Endothelial cell of umbilical vein (primary cell): ENCODE measurements at regions not wholly inside any gene's neighbourhood (a gene's known extent, or its start where the extent isn't known, plus 50 kb on each side); places are given as distances from the start of the nearest gene placed in this dataset.

Source experiments
- BruUV-seq: library from RNA; stranded (reverse); fragments of 400-500 nt; replicated peaks from 2 replicates; lab custom pipeline; 2021; lab: Mats Ljungman, UMichigan
- CTCF ChIA-PET: fragments of 300-600, 350-600 bp; sonication (Branson Sonifier 250); formaldehyde crosslinking; loops from one replicate; lab custom pipeline; 2021; ENCODE audit warnings: antibody characterized with exemption, inconsistent platforms; lab: Charles Lee
- POLR2A ChIA-PET: fragments of 300-600, 350-600 bp; sonication (Branson Sonifier 250); formaldehyde crosslinking; loops from one replicate; lab custom pipeline; 2021; ENCODE audit warnings: antibody characterized with exemption, inconsistent platforms; lab: Charles Lee
- DNase-seq: peaks from one replicate; pipeline ENCODE4 v3.0.0-alpha.2; 2011; ENCODE audit warnings: low read depth, low spot score
- FAIRE-seq: peaks from 2 replicates; lab custom pipeline; 2011; peaks lifted over from hg19 to GRCh38; lab: Jason Lieb, UNC
- H2AFZ ChIP-seq: 2 replicates; pipeline ENCODE4 v1.6.0; 2012; ENCODE audit warnings: low read depth, low read length, control low read depth, inconsistent platforms
- H3K27ac ChIP-seq: 2 replicates; pipeline ENCODE4 v1.5.1; 2011; ENCODE audit warnings: low read depth, mild to moderate bottlenecking, control low read depth, low read length, moderate library complexity; ENCODE audit not compliant: insufficient read depth
- H3K27me3 ChIP-seq, 2 experiments: 2 replicates each; pipeline versions ENCODE4 v1.6.0 to v1.6.1; 2011; ENCODE audit warnings: low read length in 2 of 2, mixed read lengths in 1 of 2; ENCODE audit not compliant: control insufficient read depth in 2 of 2, insufficient read depth in 2 of 2
- H3K36me3 ChIP-seq, 2 experiments: 2 replicates in 1 of 2; 3 replicates in 1 of 2; pipeline ENCODE4 v1.5.1; 2011; ENCODE audit warnings: low read length in 2 of 2, mild to moderate bottlenecking in 1 of 2, moderate library complexity in 1 of 2; ENCODE audit not compliant: control insufficient read depth in 2 of 2, insufficient read depth in 2 of 2; ENCODE audit errors: extremely low read depth in 1 of 2
- H3K4me1 ChIP-seq: 3 replicates; pipeline ENCODE4 v1.5.1; 2011; ENCODE audit warnings: mild to moderate bottlenecking, low read length; ENCODE audit not compliant: control insufficient read depth, insufficient read depth; ENCODE audit errors: extremely low read depth
- H3K4me2 ChIP-seq: 2 replicates; pipeline ENCODE4 v1.6.1; 2011; ENCODE audit warnings: low read length, control low read depth, mixed read lengths; ENCODE audit not compliant: insufficient read depth
- H3K4me3 ChIP-seq, 3 experiments: fragments of 200-600 bp in 1 of 3; sonication (generic), shearing (Covaris generic) in 1 of 3; replicated peaks in 1 of 3; 2 replicates each; pipeline ENCODE4 v1.5.1; 2011 to 2016; ENCODE audit warnings: control low read depth in 3 of 3, low read length in 3 of 3, mild to moderate bottlenecking in 2 of 3, inconsistent platforms in 1 of 3, low read depth in 1 of 3, moderate library complexity in 1 of 3; ENCODE audit not compliant: insufficient read depth in 1 of 3
- H3K79me2 ChIP-seq: 2 replicates; pipeline ENCODE4 v1.6.0; 2012; ENCODE audit warnings: low read length, inconsistent platforms; ENCODE audit not compliant: control insufficient read depth, insufficient read depth
- H3K9ac ChIP-seq: replicated peaks from 2 replicates; pipeline ENCODE3; 2011; ENCODE audit warnings: low read length, control low read depth; ENCODE audit not compliant: insufficient read depth; ENCODE audit errors: extremely low read depth
- H3K9me1 ChIP-seq: replicated peaks from 3 replicates; pipeline ENCODE4 v1.6.0; 2011; ENCODE audit warnings: mild to moderate bottlenecking, low read length; ENCODE audit not compliant: control insufficient read depth, insufficient read depth; ENCODE audit errors: extremely low read depth
- H3K9me3 ChIP-seq: replicated peaks from 2 replicates; pipeline ENCODE4 v1.5.1; 2012; ENCODE audit warnings: low read length, inconsistent platforms; ENCODE audit not compliant: control insufficient read depth, insufficient read depth
- H4K20me1 ChIP-seq: replicated peaks from 2 replicates; pipeline ENCODE3; 2011; ENCODE audit warnings: mild to moderate bottlenecking, low read length; ENCODE audit not compliant: control insufficient read depth, insufficient read depth; ENCODE audit errors: extremely low read depth
- CTCF ChIP-seq, 2 donors: IDR thresholded peaks; 1 replicate in 1 of 2; 2 replicates in 1 of 2; pipeline ENCODE4 v1.5.1; 2011; ENCODE audit warnings: low read length in 2 of 2, mild to moderate bottlenecking in 2 of 2, moderate library complexity in 2 of 2, control low read depth in 1 of 2, inconsistent platforms in 1 of 2, low read depth in 1 of 2; ENCODE audit not compliant: insufficient read depth in 1 of 2; ENCODE audit errors: extremely low read depth in 1 of 2
- EZH2 ChIP-seq: IDR thresholded peaks from 2 replicates; pipeline ENCODE4 v1.6.1; 2012; ENCODE audit warnings: borderline replicate concordance, low read depth, mild to moderate bottlenecking, moderate library complexity, low read length, inconsistent platforms; ENCODE audit not compliant: severe bottlenecking
- FOS ChIP-seq: IDR thresholded peaks from 2 replicates; pipeline ENCODE4 v1.6.1; 2011; ENCODE audit warnings: mild to moderate bottlenecking, low read length, moderate library complexity, borderline replicate concordance; ENCODE audit not compliant: insufficient read depth
- GATA2 ChIP-seq: IDR thresholded peaks from 2 replicates; pipeline ENCODE4 v1.7.0; 2011; ENCODE audit warnings: low read depth, mild to moderate bottlenecking, moderate library complexity, mixed read lengths, low read length; ENCODE audit not compliant: insufficient read length, insufficient read depth
- JUN ChIP-seq: IDR thresholded peaks from 2 replicates; pipeline ENCODE4 v1.6.1; 2011; ENCODE audit warnings: borderline replicate concordance, low read depth; ENCODE audit not compliant: insufficient read length, insufficient read depth
- MAX ChIP-seq: IDR thresholded peaks from 2 replicates; pipeline ENCODE4 v1.6.1; 2011; ENCODE audit not compliant: insufficient read depth, insufficient read length
- MYC ChIP-seq: IDR thresholded peaks from one replicate; pipeline ENCODE4 v1.6.1; 2011; ENCODE audit warnings: mild to moderate bottlenecking, low read depth, low read length
- POLR2A ChIP-seq: IDR thresholded peaks from 2 replicates; pipeline ENCODE4 v1.6.1; 2012; ENCODE audit warnings: low read depth, mild to moderate bottlenecking, control low read depth, low read length
- POLR2AphosphoS5 ChIP-seq: IDR thresholded peaks from 2 replicates; pipeline ENCODE4 v1.6.1; 2012; ENCODE audit warnings: low read depth, mild to moderate bottlenecking, control low read depth, low read length, moderate library complexity; ENCODE audit not compliant: insufficient read depth
- dilution Hi-C: fragments of 300-500 bp; cut with MboI; formaldehyde crosslinking; loops from one replicate; pipeline ENCODE4 v1.15.0; 2019; ENCODE audit warnings: low sequenced_read_pairs; ENCODE audit not compliant: extremely low pct_ligation_motif_present
- intact Hi-C: fragments of 100-400 bp; cut with micrococcal nuclease; formaldehyde crosslinking; loops from one replicate; pipeline ENCODE4 v1.10.0; 2022

- FAIRE-seq = no peak
- no peaks in the 10 kb centered on the region for H3K79me2 ChIP-seq
- H3K9me1 ChIP-seq = no peaks in the 10 kb centered on the region
- H3K36me3 ChIP-seq = no peaks in the 10 kb centered on the region
- no peak overlapping the region for H3K4me2 ChIP-seq
- no peaks in the 10 kb centered on the region for H3K4me1 ChIP-seq
- DNase-seq = no peak
- no TSS peak for BruUV-seq
- H3K27me3 ChIP-seq = no peaks in the 10 kb centered on the region
- no peak overlapping the region for H3K9ac ChIP-seq
- dilution Hi-C loops = no loop called here
- H3K4me3 ChIP-seq = no peak overlapping the region
- no peak overlapping the region for H3K27ac ChIP-seq
- H2AFZ ChIP-seq = no peak overlapping the region
- ChIA-PET CTCF (interaction anchor here (1.7 kb wide), 1 partner anchor 28 kb away, joined by 4 read pairs; no protein-coding TSS in a partner anchor), POLR2A (no interaction called here)
- no peaks in the 10 kb centered on the region for H3K9me3 ChIP-seq
- TF ChIP-seq POLR2AphosphoS5 (no peak), MAX (no peak), JUN (no peak)
- intact Hi-C loops = no loop called here
- no peaks in the 10 kb centered on the region for H4K20me1 ChIP-seq
Observed at GRCh38 chr2:160890667-160891352, 269.4 kb upstream of the TANK start.

- no peaks in the 10 kb centered on the region for H4K20me1 ChIP-seq
- no peaks in the 10 kb centered on the region for H3K9me1 ChIP-seq
- dilution Hi-C loops = no loop called here
- no peaks in the 10 kb centered on the region for H3K27me3 ChIP-seq
- H3K4me3 ChIP-seq = no peak overlapping the region
- intact Hi-C loops = no loop called here
- no peak overlapping the region for H3K4me2 ChIP-seq
- no peaks in the 10 kb centered on the region for H3K79me2 ChIP-seq
- ChIA-PET POLR2A (no interaction called here), CTCF (interaction anchor here (1.7 kb wide), 1 partner anchor 28 kb away, joined by 4 read pairs; no protein-coding TSS in a partner anchor)
- BruUV-seq = no TSS peak
- TF ChIP-seq POLR2A = no peak
- TF ChIP-seq EZH2 = no peak
- no peak for TF ChIP-seq FOS
- no peak for TF ChIP-seq JUN
- TF ChIP-seq MYC = no peak
- no peak for TF ChIP-seq MAX
- TF ChIP-seq POLR2AphosphoS5 = no peak
- no peak for TF ChIP-seq GATA2
- TF ChIP-seq CTCF (IDR thresholded peaks at IDR 0.05; ENCODE audit: extremely low read depth in 1 of 2, insufficient read depth in 1 of 2, low read depth in 1 of 2, low read length in 2 of 2) = no peak
- no peak overlapping the region for H3K9ac ChIP-seq
- no peaks in the 10 kb centered on the region for H3K36me3 ChIP-seq
- FAIRE-seq = no peak
- H3K27ac ChIP-seq = no peak overlapping the region
- no peaks in the 10 kb centered on the region for H3K9me3 ChIP-seq
- no peak for DNase-seq
- H3K4me1 ChIP-seq = no peaks in the 10 kb centered on the region
- no peak overlapping the region for H2AFZ ChIP-seq
Observed at GRCh38 chr2:160891353-160891740, 268.9 kb upstream of the TANK start.
